Calu3 (cell line): ENCODE measurements at regions not wholly inside any gene's neighbourhood (a gene's known extent, or its start where the extent isn't known, plus 50 kb on each side); places are given as distances from the start of the nearest gene placed in this dataset.

Source experiments
- BruUV-seq: library from RNA; stranded (reverse); fragments of 400-500 nt; replicated peaks from 2 replicates; lab custom pipeline; 2021; lab: Mats Ljungman, UMichigan
- CTCF ChIA-PET: fragments of 300-600 bp; sonication (Branson Sonifier 250); formaldehyde crosslinking; loops from one replicate; lab custom pipeline; 2022; ENCODE audit warnings: antibody characterized with exemption; lab: Charles Lee
- DNase-seq: peaks from one replicate; pipeline ENCODE4 v3.0.0; 2022
- H3K27ac Mint-ChIP-seq: one replicate; pipeline ENCODE4 v1.8.0; 2022; ENCODE audit warnings: mixed read lengths; ENCODE audit not compliant: unreplicated experiment
- H3K27me3 Mint-ChIP-seq: one replicate; pipeline ENCODE4 v1.8.0; 2022; ENCODE audit warnings: mixed read lengths; ENCODE audit not compliant: unreplicated experiment
- H3K36me3 Mint-ChIP-seq: one replicate; pipeline ENCODE4 v1.8.0; 2022; ENCODE audit warnings: mild to moderate bottlenecking, moderate library complexity, mixed read lengths; ENCODE audit not compliant: insufficient read depth, unreplicated experiment
- H3K4me1 Mint-ChIP-seq: one replicate; pipeline ENCODE4 v1.8.0; 2022; ENCODE audit warnings: mild to moderate bottlenecking, low read depth, mixed read lengths; ENCODE audit not compliant: unreplicated experiment
- H3K4me3 Mint-ChIP-seq: one replicate; pipeline ENCODE4 v1.8.0; 2022; ENCODE audit warnings: mild to moderate bottlenecking, low read depth, moderate library complexity, mixed read lengths; ENCODE audit not compliant: unreplicated experiment
- H3K9me3 Mint-ChIP-seq: one replicate; pipeline ENCODE4 v1.8.0; 2022; ENCODE audit warnings: low read depth, mixed read lengths; ENCODE audit not compliant: unreplicated experiment
- CTCF ChIP-seq: fragments of 200-600 bp; IDR thresholded peaks from one replicate; pipeline ENCODE4 v1.8.0; 2022; ENCODE audit warnings: antibody characterized with exemption; ENCODE audit not compliant: unreplicated experiment
- intact Hi-C: fragments of 100-400 bp; cut with micrococcal nuclease; formaldehyde crosslinking; loops from one replicate; pipeline ENCODE4 v1.10.0; 2022; ENCODE audit not compliant: unreplicated experiment

- Mint-ChIP-seq H3K9me3 (no peaks in the 10 kb centered on the region), H3K36me3 (no peaks in the 10 kb centered on the region), H3K27me3 (peaks cover 77% of the 10 kb centered on the region), H3K4me1 (no peaks in the 10 kb centered on the region), H3K27ac (no peak overlapping the region), H3K4me3 (no peak overlapping the region)
- CTCF ChIA-PET: interaction anchor here (0.6 kb wide), 1 partner anchor 619 kb away, joined by 3 read pairs; no protein-coding TSS in a partner anchor
- no peak for TF ChIP-seq CTCF
- no TSS peak for BruUV-seq
- no peak for DNase-seq
- intact Hi-C loops: no loop called here
These were observed 80.7 kb upstream of the SDK2 start for GRCh38 chr17:73724990-73725389.

- Mint-ChIP-seq H3K9me3 (no peaks in the 10 kb centered on the region), H3K4me3 (no peak overlapping the region), H3K4me1 (no peaks in the 10 kb centered on the region), H3K27ac (no peak overlapping the region), H3K27me3 (peaks cover 77% of the 10 kb centered on the region), H3K36me3 (no peaks in the 10 kb centered on the region)
- no peak for TF ChIP-seq CTCF
- CTCF ChIA-PET: interaction anchor here (0.6 kb wide), 1 partner anchor 620 kb away, joined by 3 read pairs; no protein-coding TSS in a partner anchor
- DNase-seq: no peak
- intact Hi-C loops: no loop called here
- no TSS peak for BruUV-seq
These were observed 81.7 kb upstream of the SDK2 start for GRCh38 chr17:73725794-73726515.

- no peak for DNase-seq
- intact Hi-C loops: no loop called here
- H3K9me3 Mint-ChIP-seq: no peaks in the 10 kb centered on the region
- TF ChIP-seq CTCF: no peak
- H3K4me3 Mint-ChIP-seq: no peak overlapping the region
- BruUV-seq: no TSS peak
- H3K27me3 Mint-ChIP-seq: peaks cover 77% of the 10 kb centered on the region
- CTCF ChIA-PET: interaction anchor here (0.6 kb wide), 1 partner anchor 35 kb away, joined by 3 read pairs; no protein-coding TSS in a partner anchor
- no peaks in the 10 kb centered on the region for H3K36me3 Mint-ChIP-seq
- H3K4me1 Mint-ChIP-seq: no peaks in the 10 kb centered on the region
- H3K27ac Mint-ChIP-seq: no peak overlapping the region
These were observed 83.7 kb upstream of the SDK2 start for GRCh38 chr17:73727941-73728340.

DNA sequence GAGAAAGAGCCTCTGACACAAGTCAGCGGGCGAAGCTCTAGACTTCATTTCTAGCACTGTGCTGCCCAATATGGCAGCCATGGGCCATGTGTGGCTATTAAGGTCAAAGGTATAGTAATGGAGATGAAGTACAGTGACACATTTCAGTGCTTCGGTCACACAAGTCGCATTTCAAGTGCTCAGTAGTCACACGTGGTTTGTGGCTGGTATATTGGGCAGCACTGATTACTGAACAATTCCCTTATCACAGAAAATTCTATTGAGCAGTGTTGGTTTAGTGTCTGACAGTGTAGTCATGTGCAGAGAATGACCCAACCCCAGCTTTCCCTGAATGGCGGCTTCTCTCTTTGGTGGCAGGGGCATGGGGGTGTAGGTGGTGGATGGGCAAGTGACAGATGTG lies 84.9 kb upstream of the SDK2 start:
- no peaks in the 10 kb centered on the region for H3K36me3 Mint-ChIP-seq
- no peaks in the 10 kb centered on the region for H3K4me1 Mint-ChIP-seq
- H3K4me3 Mint-ChIP-seq: no peak overlapping the region
- no peak for DNase-seq
- H3K27ac Mint-ChIP-seq: no peak overlapping the region
- CTCF ChIA-PET: no interaction called here
- intact Hi-C loops: no loop called here
- no TSS peak for BruUV-seq
- TF ChIP-seq CTCF: no peak
- peaks cover 77% of the 10 kb centered on the region for H3K27me3 Mint-ChIP-seq
- no peaks in the 10 kb centered on the region for H3K9me3 Mint-ChIP-seq
